NCI-H2196 (cell line): ENCODE measurements at regions not wholly inside any gene's neighbourhood (a gene's known extent, or its start where the extent isn't known, plus 50 kb on each side); places are given as distances from the start of the nearest gene placed in this dataset.
"Not testable (repeated sequence)": the region's sequence is repeated elsewhere in the genome, so short reads cannot be mapped to it uniquely, and the experiment has no call there.

Source experiments
- DNase-seq: peaks from one replicate; lab custom pipeline; 2025; ENCODE audit not compliant: unreplicated experiment; lab: John Stamatoyannopoulos, UW

GRCh38 chr9:15113288-15113687, 193.7 kb downstream of the TTC39B start:
- DNase-seq: no peak

- DNase-seq: no peak
Measured at GRCh38 chr9:15111071-15111470, 195.9 kb downstream of the TTC39B start.

- peak; percentile 67 for DNase-seq
Measured at GRCh38 chr9:15104826-15105420, 194.7 kb upstream of the FREM1 start.

DNA sequence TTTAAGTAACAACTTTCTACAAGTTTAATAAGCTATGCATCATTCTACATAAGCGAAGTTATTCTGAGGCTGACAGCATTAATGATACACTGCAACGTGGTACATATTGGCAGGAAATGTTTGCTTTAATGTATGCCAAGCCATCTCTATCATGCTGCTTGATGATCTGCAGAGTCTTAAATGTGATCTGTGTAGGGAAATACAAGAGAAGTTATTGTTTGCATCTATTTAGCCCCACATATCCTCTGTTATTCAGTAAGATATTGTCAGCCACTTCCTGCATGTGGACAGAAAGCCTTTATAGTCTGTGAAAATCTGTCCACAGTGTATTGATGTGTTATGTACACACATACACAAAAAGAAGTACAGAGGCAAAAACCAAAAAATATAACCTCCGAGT, 193.1 kb upstream of the FREM1 start:
- DNase-seq: no peak

DNA sequence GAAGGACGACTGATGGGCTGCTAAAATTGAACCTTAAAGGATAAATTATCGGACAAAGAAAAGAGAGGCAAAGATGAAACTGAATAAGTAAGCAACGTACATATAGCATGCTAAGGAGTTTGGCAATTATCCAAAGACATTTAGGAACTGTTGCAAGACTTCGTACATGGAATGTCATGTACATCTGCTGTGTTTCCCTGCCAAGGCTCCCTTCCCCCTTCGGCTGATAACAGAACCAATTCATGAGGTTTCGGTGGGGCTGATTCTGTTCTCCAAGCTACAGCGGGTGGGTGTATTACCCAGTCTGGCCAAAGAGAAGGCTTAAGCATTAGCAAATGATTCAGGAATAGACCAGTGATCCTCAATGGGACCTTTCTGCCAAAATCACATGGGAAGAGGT, 190.9 kb upstream of the FREM1 start:
- no peak for DNase-seq

DNA sequence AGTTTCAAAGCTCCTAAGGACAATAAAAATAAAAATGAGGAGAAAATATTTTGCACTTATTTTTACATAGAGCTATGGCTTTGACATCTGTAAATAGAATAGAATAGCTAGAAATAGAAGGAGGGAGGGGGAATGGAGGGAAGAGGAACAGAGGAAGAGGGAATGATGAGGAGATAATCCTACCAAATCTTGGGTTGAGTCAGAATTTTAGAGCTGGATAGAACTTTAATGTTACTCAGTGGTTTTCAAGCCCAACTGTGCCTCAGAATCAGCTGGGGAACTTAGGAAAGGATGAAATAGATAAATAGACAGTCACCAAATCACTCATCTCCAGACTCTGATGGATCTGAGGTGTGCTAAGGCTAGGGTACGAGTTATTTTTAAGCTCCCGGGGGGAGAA, 190.3 kb upstream of the FREM1 start:
- DNase-seq: no peak

DNA sequence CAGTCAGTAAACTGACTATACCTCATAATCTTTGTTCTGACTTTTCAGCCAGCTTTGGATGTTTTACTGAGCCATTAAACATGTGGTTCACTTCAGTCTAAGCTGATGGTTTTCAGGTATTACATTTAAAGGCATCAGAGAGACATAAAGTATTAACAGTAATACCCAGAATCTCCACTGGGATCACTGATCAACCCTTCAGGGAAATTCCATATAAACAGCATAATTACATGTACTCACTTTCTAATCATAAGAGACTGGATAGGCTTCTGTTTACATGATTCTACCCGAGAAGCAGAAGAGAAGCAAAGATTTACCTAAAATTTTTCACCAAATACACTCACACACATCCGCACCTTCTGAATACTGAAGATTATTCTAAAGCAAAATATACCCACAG, 186.7 kb upstream of the FREM1 start:
- no peak for DNase-seq

GRCh38 chr9:15086778-15087324, 176.6 kb upstream of the FREM1 start:
- DNase-seq: no peak

GRCh38 chr9:15086156-15086763, 176.0 kb upstream of the FREM1 start:
- no peak for DNase-seq

DNA sequence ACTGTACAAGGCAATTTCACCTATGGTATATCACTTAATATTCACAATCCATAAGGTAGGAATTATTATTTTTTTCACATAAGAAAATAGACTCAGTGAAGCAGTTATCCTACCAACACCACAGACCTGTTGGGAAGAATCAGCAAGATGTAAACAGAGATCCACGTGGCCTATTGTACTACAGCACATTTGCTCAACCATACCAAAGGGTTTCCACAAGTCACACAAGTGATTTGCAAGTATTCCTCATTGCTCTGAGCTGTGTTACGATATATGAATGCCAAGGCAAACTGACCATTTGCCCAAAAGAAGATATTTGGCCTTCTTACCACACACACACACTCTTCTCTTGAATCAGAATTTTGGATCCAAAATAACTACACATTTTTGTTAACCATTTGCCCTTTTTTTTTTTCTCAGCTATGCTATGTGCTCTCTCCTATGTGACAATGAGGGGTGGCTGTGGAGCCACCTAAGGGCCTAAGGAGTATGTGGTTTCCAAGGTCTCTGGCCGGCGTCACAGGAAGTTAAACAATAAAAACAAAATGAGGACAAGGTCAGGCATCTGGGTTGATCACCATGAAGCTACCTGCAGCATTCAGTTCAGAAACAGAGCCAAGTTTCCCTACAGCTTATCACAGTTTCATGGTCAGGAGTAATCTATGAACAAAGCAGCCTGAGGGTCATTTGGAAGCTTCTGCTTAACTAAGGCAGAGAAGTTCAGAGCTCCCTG, 171.0 kb upstream of the FREM1 start:
- no peak for DNase-seq

GRCh38 chr9:15080401-15080800, 170.2 kb upstream of the FREM1 start:
- no peak for DNase-seq

DNA sequence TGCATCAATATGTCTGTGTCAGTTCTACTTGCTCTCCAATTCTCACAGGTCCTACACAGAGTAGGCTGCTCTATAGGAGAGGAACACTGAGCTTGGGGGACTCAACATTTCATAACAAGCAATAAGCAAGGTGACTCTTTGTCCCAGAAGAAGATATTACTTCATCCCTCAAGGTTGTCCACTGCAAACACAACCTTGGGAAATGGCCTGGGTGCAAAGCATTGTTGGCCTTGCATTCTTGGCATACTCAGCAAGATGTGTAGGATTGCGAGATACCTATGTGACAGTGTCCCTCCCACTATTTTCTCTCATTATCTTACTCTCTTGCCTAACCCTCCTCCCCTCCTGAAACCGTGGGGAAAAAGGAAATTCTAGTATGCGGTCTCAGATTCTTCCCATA, 169.8 kb upstream of the FREM1 start:
- DNase-seq: no peak

- DNase-seq: no peak
Measured at GRCh38 chr9:15077946-15078729, 167.9 kb upstream of the FREM1 start.

DNA sequence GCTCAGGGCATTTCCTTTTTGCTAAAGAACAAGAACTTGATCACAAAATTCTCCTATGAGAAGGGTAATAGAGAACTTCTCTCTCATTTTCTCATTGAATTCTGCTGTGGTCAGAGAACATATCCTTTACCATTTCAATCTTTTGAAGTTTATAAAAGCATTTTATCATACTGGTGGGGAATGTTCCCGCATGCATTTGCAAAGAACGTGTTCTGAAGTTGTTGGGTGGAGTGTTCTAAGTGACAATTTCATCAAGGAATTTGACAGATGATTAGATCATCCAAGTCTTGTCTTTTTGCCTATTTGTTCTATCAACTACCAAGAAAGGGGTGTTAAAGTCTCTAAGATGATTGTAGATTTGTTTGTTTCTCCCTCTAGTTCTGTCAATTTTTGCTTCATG, 163.4 kb upstream of the FREM1 start:
- no peak for DNase-seq

DNA sequence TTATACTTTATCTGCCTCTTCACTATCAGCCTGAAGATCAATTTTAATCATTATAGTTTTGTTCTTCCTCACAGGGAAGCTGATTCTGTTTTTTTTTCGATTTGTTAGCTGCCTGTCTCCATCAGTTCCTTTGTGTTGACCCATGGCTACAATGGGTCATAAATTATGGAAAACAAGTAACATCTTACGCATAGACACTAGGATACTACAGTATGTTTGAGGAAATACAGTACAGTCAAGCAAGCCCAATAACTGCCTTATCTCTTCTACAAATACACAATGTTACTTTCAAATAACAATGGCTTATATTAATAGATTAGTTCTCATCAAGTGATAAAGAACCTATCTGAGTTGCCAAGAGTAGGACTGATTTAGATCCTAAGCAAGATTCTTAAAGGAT, 160.5 kb upstream of the FREM1 start:
- DNase-seq: no peak

DNA sequence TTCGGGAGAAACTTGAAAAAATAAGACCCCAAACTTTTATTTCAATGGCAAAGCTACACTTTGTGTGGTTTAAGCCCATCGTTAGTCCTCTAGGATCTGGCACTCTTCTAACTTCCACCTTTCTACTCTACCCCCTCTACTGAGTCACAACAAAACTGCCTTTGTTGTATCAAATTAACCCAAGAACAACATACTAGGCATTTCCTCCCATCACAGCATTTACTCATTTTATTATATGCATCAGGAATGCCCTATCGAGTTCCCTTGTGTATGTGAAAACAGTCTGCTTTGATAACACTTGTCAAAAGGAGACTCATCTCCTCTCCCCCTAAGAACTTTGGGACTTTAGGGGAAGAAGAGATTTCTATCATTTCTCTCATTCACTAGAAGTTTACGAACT, 158.9 kb upstream of the FREM1 start:
- no peak for DNase-seq

GRCh38 chr9:15068261-15068660, 158.0 kb upstream of the FREM1 start:
- DNase-seq: no peak

GRCh38 chr9:15059003-15059402, 148.8 kb upstream of the FREM1 start:
- DNase-seq: no peak

- no peak for DNase-seq
Measured at GRCh38 chr9:15058236-15058635, 148.0 kb upstream of the FREM1 start.

DNA sequence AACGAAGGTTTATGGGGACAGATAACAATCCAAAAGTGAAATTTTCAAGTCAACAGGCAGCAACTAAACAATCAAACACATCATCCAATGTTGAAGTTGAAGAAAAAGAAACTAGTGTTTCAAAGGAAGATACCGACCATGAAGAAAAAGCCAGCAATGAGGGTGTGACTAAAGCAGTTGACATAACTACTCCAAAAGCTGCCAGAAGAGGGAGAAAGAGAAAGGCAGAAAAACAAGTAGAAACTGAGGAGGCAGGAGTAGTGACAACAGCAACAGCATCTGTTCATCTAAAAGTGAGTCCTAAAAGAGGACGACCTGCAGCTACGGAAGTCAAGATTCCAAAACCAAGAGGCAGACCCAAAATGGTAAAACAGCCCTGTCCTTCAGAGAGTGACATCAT, 145.1 kb upstream of the FREM1 start:
- not testable (repeated sequence) for DNase-seq

GRCh38 chr9:15048772-15049171, 138.5 kb upstream of the FREM1 start:
- DNase-seq: no peak
